ENCODE measurements at regions not wholly inside any gene's neighbourhood (a gene's known extent, or its start where the extent isn't known, plus 50 kb on each side); places are given as distances from the start of the nearest gene placed in this dataset.

- TF ChIP-seq ZNF274 (IDR thresholded peaks at IDR 0.05; ENCODE audit: borderline replicate concordance, extremely low read depth, low read length) = no peak
- TF ChIP-seq USF2 (IDR thresholded peaks at IDR 0.05; ENCODE audit: low read length) = no peak
- no peak for TF ChIP-seq ASH2L (IDR thresholded peaks at IDR 0.05; ENCODE audit: low read length)
- TF ChIP-seq TCF12 (IDR thresholded peaks at IDR 0.05; ENCODE audit: low read depth, low read length) = no peak
- no peak for TF ChIP-seq SP4 (IDR thresholded peaks at IDR 0.05; ENCODE audit: low read length)
Measured at GRCh38 chr15:94561036-94561689, 329.8 kb downstream of the MCTP2 start (continued).

Measured in H1 (cell line).